ENCODE measurements at regions not wholly inside any gene's neighbourhood (a gene's known extent, or its start where the extent isn't known, plus 50 kb on each side); places are given as distances from the start of the nearest gene placed in this dataset.
A peak's percentile ranks its signal among the peaks of the same experiment; 100 is the strongest.
"Not testable (repeated sequence)": the region's sequence is repeated elsewhere in the genome, so short reads cannot be mapped to it uniquely, and the experiment has no call there.

DNA sequence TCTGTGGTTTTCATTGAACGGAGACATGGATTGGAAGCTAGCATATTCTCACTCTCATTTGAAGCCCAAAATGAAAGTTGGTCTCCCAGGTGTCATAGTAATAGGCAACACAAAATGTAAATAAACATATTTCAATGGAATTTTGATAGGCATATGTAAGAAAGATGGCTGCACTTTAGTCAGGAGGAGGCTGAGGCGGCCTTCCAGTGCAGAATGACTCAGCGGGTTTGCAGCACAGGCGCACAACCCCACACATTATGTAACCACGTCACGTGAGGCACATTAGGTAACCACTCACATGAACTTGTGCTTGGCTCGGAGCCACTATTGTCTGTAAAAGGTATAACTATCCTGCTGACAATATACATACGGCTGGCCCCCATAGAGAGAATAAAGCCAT lies 381.7 kb downstream of the GPAT3 start:
- DNase-seq (ENCODE audit: low spot score), result no peak

DNA sequence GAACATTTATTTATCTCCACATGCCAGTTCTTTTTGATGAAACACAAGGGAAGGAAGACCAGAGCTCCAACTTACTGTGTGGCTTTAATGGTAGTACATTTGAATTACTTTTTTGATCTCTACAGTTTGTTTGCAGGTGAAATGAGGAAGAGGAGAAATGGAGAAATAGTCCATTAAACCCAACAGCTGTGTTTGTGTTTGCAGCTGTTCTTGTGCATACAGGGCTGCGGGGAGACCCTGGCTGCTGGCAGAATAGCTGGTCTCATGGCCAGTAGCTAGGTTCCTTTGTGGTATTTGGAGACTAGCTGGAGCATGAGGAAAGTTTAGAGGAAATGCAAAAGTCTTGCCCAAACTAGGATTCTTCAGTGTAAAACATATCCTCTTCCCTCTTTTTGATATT lies 374.8 kb downstream of the GPAT3 start:
- DNase-seq (ENCODE audit: low spot score), result no peak

DNA sequence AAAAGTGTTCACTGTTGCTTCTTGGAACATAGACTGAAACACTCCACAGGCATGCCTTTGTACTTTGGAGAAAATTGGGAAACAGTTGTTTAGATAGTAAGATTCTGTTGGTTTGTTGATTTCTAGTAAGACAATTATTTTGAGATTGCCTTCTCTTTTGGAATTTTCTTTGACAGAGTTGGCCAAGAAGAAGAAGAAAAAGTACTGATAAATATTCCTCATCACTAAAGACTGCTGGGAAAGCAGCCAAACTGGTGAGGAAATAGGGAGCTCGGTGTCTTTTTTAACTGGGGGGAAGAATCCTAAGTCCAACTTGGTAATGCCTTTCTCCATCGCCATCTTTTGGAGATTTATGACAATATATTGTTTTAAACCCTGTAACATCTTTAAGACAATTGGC lies 370.7 kb downstream of the GPAT3 start:
- no peak for DNase-seq (ENCODE audit: low spot score)

- DNase-seq (ENCODE audit: low spot score), result no peak
Observed at GRCh38 chr4:83905952-83906351, 370.0 kb downstream of the GPAT3 start.

- DNase-seq (ENCODE audit: low spot score), result not testable (repeated sequence)
Observed at GRCh38 chr4:83903740-83904139, 367.8 kb downstream of the GPAT3 start.

GRCh38 chr4:83894831-83895230 lies 358.9 kb downstream of the GPAT3 start:
- no peak for DNase-seq (ENCODE audit: low spot score)

DNA sequence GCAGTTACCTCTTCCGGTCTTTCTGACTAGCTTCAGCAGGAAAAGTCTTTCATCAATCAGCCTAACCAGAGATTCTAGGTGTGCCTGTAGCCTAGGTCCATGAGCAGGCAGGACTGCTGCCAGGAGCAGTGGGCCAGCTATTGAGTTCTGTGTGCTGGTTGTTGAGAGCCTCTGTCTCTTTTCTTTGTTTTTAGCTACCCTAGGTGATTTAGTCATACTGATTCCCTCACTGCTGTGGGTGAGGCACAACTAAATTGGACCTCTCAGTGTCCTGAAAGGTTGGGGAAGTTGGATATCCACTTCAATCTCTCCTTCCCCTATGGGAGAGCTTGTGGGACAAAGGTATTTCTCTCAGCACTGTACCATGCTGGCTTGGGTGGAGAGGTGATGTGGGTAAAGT lies 354.9 kb downstream of the GPAT3 start:
- DNase-seq (ENCODE audit: low spot score), result no peak

DNA sequence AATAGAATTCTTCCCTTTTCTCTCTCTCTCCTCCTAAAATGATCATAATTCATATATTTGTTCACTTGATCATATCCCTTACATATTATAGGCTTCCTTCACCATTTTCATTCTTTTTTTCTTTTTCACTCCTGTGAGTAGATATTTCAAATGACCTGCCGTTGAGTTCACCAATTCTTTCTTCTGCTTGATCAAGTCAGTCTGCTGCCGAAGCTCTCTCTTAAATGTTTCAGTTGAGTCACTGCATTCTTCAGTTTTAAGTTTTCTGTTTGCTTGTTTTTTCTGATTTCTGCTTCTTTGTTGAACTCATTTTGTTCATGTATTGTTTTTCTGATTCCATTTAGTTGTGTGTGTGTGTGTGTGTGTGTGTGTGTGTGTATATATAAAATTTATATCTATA lies 354.3 kb downstream of the GPAT3 start:
- no peak for DNase-seq (ENCODE audit: low spot score)

DNA sequence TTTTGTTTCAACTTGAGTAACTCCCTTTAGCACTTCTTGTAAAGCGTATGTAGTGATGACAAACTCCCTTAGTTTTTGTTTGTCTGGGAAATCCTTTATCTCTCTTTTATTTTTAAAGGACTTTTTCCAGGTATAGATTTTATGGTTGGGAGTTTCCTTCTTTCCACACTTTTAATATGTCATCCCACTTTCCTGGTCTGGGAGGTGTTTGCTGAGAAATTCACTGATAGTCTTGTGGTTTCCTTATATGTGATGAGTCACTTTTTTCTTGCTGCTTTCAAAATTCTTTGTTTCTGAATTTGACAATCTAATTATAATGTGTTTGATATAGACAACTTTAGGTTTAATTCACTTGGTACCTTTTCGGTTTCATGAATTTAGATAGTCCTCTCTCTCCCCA lies 353.9 kb downstream of the GPAT3 start:
- DNase-seq (ENCODE audit: low spot score), result no peak

DNA sequence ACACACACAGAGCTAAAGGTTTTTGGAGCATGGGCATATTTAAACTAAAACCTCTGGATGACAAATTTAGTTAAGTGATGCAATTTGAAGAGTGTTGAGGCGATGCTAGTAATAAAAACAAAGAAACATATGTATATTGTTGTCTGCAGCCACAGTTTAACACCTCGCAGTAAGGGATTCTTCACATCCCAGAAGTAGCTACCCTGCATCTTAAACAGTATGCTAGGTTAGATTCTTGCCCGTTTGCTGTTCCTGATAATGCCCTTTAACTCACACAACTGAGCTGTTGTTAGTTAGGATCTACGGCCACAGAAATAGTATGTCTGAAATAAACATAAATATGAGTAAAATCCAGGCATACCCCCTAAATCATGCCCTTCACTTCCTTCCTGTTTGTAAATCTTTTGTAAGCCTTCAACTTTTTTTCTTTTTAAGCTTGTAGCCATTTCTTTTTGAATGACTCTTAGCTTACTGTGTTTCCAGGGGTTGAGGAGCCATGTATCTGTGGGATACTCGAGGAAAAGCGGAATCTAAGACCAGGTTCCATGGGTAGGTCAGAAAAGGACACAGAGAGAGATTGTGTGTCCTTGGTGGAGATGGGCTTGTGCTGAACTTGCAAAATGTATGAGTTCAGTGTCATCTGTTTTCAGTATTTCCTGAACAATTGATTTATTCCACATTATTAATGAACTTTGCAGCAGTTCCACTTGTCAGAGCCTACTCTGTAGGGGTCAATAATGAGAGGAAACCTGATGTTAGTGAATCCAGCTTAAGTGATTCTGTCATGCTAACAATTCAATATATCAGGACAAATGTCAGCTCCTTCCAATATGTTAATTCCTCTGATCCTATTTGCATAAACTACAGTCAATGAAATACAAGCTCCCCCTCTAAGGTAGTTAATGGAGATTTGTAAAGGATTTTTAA lies 349.6 kb downstream of the GPAT3 start:
- no peak for DNase-seq (ENCODE audit: low spot score)

GRCh38 chr4:83876047-83876446 lies 340.1 kb downstream of the GPAT3 start:
- DNase-seq (ENCODE audit: low spot score), result no peak

GRCh38 chr4:83875437-83875836 lies 339.5 kb downstream of the GPAT3 start:
- DNase-seq (ENCODE audit: low spot score), result no peak

DNA sequence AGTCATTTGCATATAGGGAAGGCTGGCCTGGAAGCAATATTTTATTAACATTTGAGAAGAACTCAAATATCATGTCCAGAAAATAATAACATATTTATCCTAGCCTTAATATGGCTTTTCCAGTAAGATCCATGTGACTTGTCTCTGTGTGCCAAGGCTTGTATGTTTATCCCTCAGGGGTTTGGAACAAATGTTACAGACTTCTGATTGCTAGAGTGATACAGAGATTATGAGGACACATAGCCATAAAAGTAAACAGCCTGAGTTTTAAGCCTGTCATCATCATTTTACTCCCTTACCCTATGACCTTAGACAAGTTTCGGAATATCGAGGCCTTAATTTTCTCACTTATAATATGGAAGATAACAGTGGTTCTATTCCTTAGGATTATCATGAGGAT lies 338.1 kb downstream of the GPAT3 start:
- no peak for DNase-seq (ENCODE audit: low spot score)

GRCh38 chr4:83870328-83870950 lies 334.5 kb downstream of the GPAT3 start:
- no peak for DNase-seq (ENCODE audit: low spot score)

DNA sequence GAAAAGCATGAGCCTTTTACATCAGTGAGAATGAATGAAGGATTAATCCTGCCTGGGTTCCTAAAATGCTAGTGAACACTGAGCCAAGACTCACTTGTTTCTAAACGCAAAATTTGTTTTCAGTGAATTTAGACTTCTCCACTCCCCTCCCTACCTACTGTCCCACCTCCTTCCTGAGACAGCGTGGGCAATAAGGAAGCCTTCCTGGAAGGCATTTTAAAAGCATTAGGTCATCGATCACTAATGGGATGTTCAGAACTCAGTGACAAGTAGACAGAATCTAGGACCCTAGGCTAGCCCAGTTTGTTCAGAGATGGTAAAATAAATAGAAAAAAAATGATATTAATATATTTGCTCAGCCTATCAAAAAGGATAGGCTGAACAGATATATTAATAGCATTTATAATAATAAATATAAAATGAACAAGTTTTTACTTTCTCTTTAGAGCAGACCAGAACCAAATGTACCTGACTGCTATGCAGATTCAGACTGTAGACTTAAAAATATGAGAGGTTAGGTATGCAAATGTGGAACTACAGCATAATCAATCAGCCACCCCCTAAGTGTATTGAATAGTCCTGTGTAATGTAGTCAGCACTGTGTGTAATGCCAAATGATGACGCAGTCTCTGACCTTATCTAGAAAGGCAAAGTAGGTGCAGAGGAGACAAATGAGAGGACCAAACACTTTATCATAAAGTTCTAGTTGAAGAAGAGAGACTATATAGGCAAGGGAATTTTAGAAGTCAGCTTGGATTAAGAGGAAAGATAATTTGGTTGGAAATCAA lies 331.1 kb downstream of the GPAT3 start:
- DNase-seq (ENCODE audit: low spot score), result no peak

GRCh38 chr4:83865417-83866150 lies 329.7 kb downstream of the GPAT3 start:
- no peak for DNase-seq (ENCODE audit: low spot score)

DNA sequence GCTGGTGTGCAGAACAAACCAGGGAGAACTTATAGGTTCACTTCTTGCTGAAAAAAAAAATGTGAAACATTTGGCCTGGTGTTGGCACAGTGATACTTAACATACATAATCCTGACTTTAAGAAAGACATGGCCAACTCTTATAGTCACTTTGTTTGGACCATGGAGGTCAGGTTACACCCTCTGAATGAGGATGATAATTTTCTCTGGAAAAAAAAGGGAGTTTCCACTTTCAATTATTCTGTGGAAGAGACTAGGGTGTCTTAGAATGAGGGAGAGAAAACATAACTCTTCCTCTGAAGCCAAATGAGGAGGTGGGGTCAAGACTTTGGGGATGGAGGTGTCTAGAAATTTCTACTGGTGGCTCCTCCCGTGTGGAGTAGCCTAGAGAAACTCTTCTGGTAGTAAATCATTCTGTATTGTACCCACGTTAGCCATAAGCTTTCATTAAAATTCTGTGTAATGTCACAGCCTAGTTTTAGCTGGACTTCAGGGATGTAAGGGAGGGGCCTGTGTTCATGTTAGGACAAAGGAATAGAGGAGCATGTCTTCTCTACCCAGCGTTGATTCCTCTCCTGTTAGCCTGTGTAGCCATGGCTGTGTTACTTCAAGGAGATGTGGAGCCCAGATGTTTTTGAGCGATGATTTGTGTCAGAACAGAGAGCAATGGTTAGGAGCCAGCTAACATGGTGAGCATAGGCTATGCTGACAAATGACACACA lies 328.3 kb downstream of the GPAT3 start:
- no peak for DNase-seq (ENCODE audit: low spot score)

DNA sequence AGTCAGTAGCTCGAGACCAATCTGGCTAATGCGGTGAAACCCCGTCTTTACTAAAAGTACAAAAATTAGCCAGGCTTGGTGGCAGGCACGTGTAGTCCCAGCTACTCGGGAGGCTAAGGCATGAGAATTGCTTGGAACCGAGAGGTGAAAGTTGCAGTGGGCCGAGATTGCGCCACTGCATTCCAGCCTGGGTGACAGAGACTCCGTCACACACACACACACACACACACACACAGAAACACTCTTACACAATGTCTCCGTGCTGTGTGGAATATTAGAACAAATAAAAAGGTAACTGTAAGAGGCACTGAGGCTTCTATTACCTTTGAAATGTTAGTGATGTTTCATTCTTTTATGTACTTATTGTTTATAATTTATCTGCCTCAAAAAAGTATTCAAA lies 326.6 kb downstream of the GPAT3 start:
- no peak for DNase-seq (ENCODE audit: low spot score)

- DNase-seq (ENCODE audit: low spot score), result no peak
Observed at GRCh38 chr4:83860200-83860599, 324.3 kb downstream of the GPAT3 start.

DNA sequence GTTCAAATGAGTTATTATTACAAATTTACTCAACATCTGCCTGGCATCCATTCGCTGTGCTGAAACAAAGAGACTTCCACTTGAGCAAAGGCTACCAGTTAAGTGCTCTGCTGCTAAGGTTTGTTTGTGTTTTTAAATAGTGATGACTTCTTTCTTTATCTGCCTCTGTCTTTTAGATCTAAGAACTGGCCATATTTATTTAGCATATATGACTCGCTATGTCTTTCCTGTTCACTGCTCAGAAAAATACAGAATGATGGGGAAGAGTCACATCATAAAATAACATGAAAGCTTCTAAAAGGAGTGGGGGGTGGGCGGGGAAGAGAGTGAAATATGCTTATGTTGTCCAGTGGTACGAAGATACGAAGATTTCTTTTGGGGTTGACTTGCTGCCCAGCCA lies 322.2 kb downstream of the GPAT3 start:
- DNase-seq (ENCODE audit: low spot score), result no peak

- DNase-seq (ENCODE audit: low spot score), result peak; percentile 75
Observed at GRCh38 chr4:83855044-83855443, 319.1 kb downstream of the GPAT3 start.

GRCh38 chr4:83852085-83852451 lies 316.2 kb downstream of the GPAT3 start:
- DNase-seq (ENCODE audit: low spot score), result peak; percentile 28
